IMR-90 (cell line): ENCODE measurements at regions not wholly inside any gene's neighbourhood (a gene's known extent, or its start where the extent isn't known, plus 50 kb on each side); places are given as distances from the start of the nearest gene placed in this dataset.
"Not testable (repeated sequence)": the region's sequence is repeated elsewhere in the genome, so short reads cannot be mapped to it uniquely, and the experiment has no call there.

Experiments
- ATAC-seq: fragments of 200-7000 bp; cut with Tn5 transposase; 2 replicates; pipeline ENCODE4 v1.9.1; 2020; ENCODE audit warnings: low read depth, mild to moderate bottlenecking, moderate library complexity
- BruUV-seq: library from RNA; stranded (reverse); fragments of 400-500 nt; replicated peaks from 2 replicates; lab custom pipeline; 2021; lab: Mats Ljungman, UMichigan
- CTCF ChIA-PET: fragments of 300-600 bp; formaldehyde crosslinking; extraction: SDS; loops from one replicate; lab custom pipeline; 2021; ENCODE audit warnings: antibody characterized with exemption; lab: Yijun Ruan, JAX
- POLR2A ChIA-PET: fragments of 300-600 bp; sonication (Branson Sonifier 250); formaldehyde crosslinking; loops from one replicate; lab custom pipeline; 2022; ENCODE audit warnings: antibody characterized with exemption; ENCODE audit not compliant: unreplicated experiment; lab: Charles Lee
- DNase-seq: peaks from one replicate; pipeline ENCODE4 v3.0.0; 2013
- H2AFZ ChIP-seq: replicated peaks from 2 replicates; pipeline ENCODE3; 2013; ENCODE audit warnings: low read length, mild to moderate bottlenecking; ENCODE audit not compliant: poor library complexity
- H2AK5ac ChIP-seq: 2 replicates; pipeline ENCODE4 v1.6.1; 2013; ENCODE audit warnings: low read depth, low read length, inconsistent platforms
- H2AK9ac ChIP-seq: replicated peaks from 2 replicates; pipeline ENCODE3; 2013; ENCODE audit warnings: mild to moderate bottlenecking, low read depth, low read length, moderate library complexity; ENCODE audit not compliant: poor library complexity
- H2BK120ac ChIP-seq: 2 replicates; pipeline ENCODE4 v1.6.1; 2013; ENCODE audit warnings: low read depth, low read length, inconsistent platforms
- H2BK15ac ChIP-seq: 3 replicates; pipeline ENCODE4 v1.6.1; 2013; ENCODE audit warnings: low read depth, low read length, inconsistent platforms
- H2BK20ac ChIP-seq: 2 replicates; pipeline ENCODE4 v1.6.1; 2013; ENCODE audit warnings: low read depth, mild to moderate bottlenecking, inconsistent platforms, low read length, moderate library complexity
- H2BK5ac ChIP-seq: 2 replicates; pipeline ENCODE4 v1.6.1; 2013; ENCODE audit warnings: mild to moderate bottlenecking, low read depth, low read length, inconsistent platforms; ENCODE audit not compliant: poor library complexity, severe bottlenecking
- H3K14ac ChIP-seq: replicated peaks from 2 replicates; pipeline ENCODE4 v1.6.1; 2013; ENCODE audit warnings: low read depth, low read length, inconsistent platforms
- H3K18ac ChIP-seq: 2 replicates; pipeline ENCODE4 v1.6.1; 2013; ENCODE audit warnings: low read depth, low read length, control low read depth
- H3K23ac ChIP-seq: 2 replicates; pipeline ENCODE4 v1.6.1; 2013; ENCODE audit warnings: low read depth, low read length, inconsistent platforms
- H3K27ac ChIP-seq: 2 replicates; pipeline ENCODE4 v1.5.1; 2013; ENCODE audit warnings: mild to moderate bottlenecking, control low read depth, low read length; ENCODE audit not compliant: insufficient read depth
- H3K27me3 ChIP-seq: 2 replicates; pipeline ENCODE4 v1.6.1; 2013; ENCODE audit warnings: low read length; ENCODE audit not compliant: control insufficient read depth, insufficient read depth
- H3K36me3 ChIP-seq: 2 replicates; pipeline ENCODE4 v1.6.1; 2013; ENCODE audit warnings: low read length, mixed read lengths; ENCODE audit not compliant: control insufficient read depth, insufficient read depth
- H3K4ac ChIP-seq: 2 replicates; pipeline ENCODE4 v1.6.1; 2013; ENCODE audit warnings: low read depth, low read length, inconsistent platforms
- H3K4me1 ChIP-seq: 2 replicates; pipeline ENCODE4 v1.6.1; 2013; ENCODE audit warnings: low read length, mixed read lengths; ENCODE audit not compliant: control insufficient read depth, insufficient read depth
- H3K4me2 ChIP-seq: 2 replicates; pipeline ENCODE4 v1.6.1; 2013; ENCODE audit warnings: low read depth, mild to moderate bottlenecking, control low read depth, low read length, moderate library complexity
- H3K4me3 ChIP-seq: 2 replicates; pipeline ENCODE4 v1.5.1; 2013; ENCODE audit warnings: low read depth, mild to moderate bottlenecking, control low read depth, low read length, moderate library complexity; ENCODE audit not compliant: insufficient read depth
- H3K56ac ChIP-seq: 2 replicates; pipeline ENCODE4 v1.6.1; 2013; ENCODE audit warnings: low read length, inconsistent platforms; ENCODE audit not compliant: insufficient read depth; ENCODE audit errors: extremely low read depth
- H3K79me1 ChIP-seq, 2 experiments: 2 replicates each; pipeline ENCODE4 v1.6.1; 2013; ENCODE audit warnings: low read length in 2 of 2, inconsistent platforms in 1 of 2, low read depth in 1 of 2
- H3K9ac ChIP-seq: 2 replicates; pipeline ENCODE4 v1.6.1; 2013; ENCODE audit warnings: low read depth, low read length, control low read depth
- H3K9me1 ChIP-seq: 2 replicates; pipeline ENCODE4 v1.6.1; 2013; ENCODE audit warnings: low read length, inconsistent platforms; ENCODE audit not compliant: insufficient read depth
- H3K9me3 ChIP-seq: 2 replicates; pipeline ENCODE4 v1.6.1; 2013; ENCODE audit warnings: low read length; ENCODE audit not compliant: control insufficient read depth, insufficient read depth
- H4K20me1 ChIP-seq: 2 replicates; pipeline ENCODE4 v1.6.1; 2013; ENCODE audit warnings: low read length, inconsistent platforms; ENCODE audit not compliant: insufficient read depth
- H4K5ac ChIP-seq: 2 replicates; pipeline ENCODE4 v1.6.1; 2013; ENCODE audit warnings: mild to moderate bottlenecking, low read depth, low read length, control low read depth
- H4K8ac ChIP-seq, 2 experiments: 2 replicates each; pipeline ENCODE4 v1.6.1; 2013; ENCODE audit warnings: low read depth in 2 of 2, low read length in 2 of 2, control low read depth in 1 of 2, inconsistent platforms in 1 of 2
- H4K91ac ChIP-seq: 2 replicates; pipeline ENCODE4 v1.6.1; 2013; ENCODE audit warnings: low read depth, low read length, inconsistent platforms; ENCODE audit not compliant: insufficient read depth
- FOS ChIP-seq: fragments of 150-350 bp; IDR thresholded peaks from 2 replicates; pipeline ENCODE4 v1.6.1; 2016; ENCODE audit warnings: low read depth, low read length
- WGBS, 2 experiments: methylation state at CpG; one replicate each; pipeline versions ENCODE4 v1.1.5 to v1.1.7; 2013; ENCODE audit warnings: missing lambda C conversion rate in 2 of 2; ENCODE audit not compliant: insufficient read length in 1 of 2; ENCODE audit errors: extremely low coverage in 2 of 2; 5-methylcytosine and 5-hydroxymethylcytosine counted together
- dilution Hi-C: fragments of 300-500 bp; cut with HindIII; formaldehyde crosslinking; loops from one replicate; pipeline ENCODE4 v1.14.3; 2018; ENCODE audit warnings: low sequenced_read_pairs; ENCODE audit not compliant: unreplicated experiment
- in situ Hi-C: fragments of 300-500 bp; cut with MboI; formaldehyde crosslinking; loops from 3 replicates; pipeline ENCODE4 v1.14.3; 2019; ENCODE audit warnings: low sequenced_read_pairs, inconsistent platforms, mixed read lengths
- intact Hi-C: fragments of 100-400 bp; cut with micrococcal nuclease; formaldehyde crosslinking; loops from 2 replicates; pipeline ENCODE4 v1.10.0; 2022

DNA sequence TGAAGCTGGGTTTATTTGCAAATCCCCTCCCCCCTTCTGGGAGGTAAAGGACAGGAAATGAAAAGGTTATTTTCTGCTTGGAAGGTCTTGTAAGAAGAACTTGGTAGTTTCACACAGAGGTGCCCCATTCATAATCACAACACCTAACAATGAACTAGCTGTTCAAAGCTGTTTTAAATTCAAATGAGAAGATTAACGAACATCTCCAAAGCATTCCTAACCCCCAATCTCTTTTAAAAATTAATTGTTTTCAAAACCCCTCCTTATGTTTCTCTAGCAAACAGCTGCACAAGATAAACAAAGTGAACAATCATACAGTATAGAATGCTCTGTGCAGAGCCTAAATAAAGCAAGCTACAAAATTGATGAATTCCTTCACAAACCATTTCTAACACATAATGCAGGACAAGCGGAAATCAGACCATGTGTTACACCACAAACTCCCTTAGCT lies 271.4 kb downstream of the SATB2 start:
- H2AFZ ChIP-seq, result no peak overlapping the region
- dilution Hi-C loops, result no loop called here
- no peak overlapping the region for H3K9ac ChIP-seq
- no peak overlapping the region for H2BK20ac ChIP-seq
- no peak overlapping the region for H3K27ac ChIP-seq
- H2AK5ac ChIP-seq, result no peak overlapping the region
- H4K20me1 ChIP-seq, result no peaks in the 10 kb centered on the region
- DNase-seq (no peak), ATAC-seq (no peak)
- no peaks in the 10 kb centered on the region for H3K4me1 ChIP-seq
- H4K8ac ChIP-seq, result no peak overlapping the region
- no peak overlapping the region for H2BK120ac ChIP-seq
- H4K5ac ChIP-seq, result no peak overlapping the region
- no peak for TF ChIP-seq FOS
- no peak overlapping the region for H2BK15ac ChIP-seq
- H3K27me3 ChIP-seq, result no peaks in the 10 kb centered on the region
- H3K9me1 ChIP-seq, result no peaks in the 10 kb centered on the region
- ChIA-PET POLR2A (no interaction called here), CTCF (no interaction called here)
- no peak overlapping the region for H3K4me3 ChIP-seq
- no CpG with 5 or more reads among the region's 2 CpGs for WGBS, 2 experiments
- no peak overlapping the region for H2AK9ac ChIP-seq
- H2BK5ac ChIP-seq, result no peak overlapping the region
- no peaks in the 10 kb centered on the region for H3K36me3 ChIP-seq
- H3K18ac ChIP-seq, result no peak overlapping the region
- in situ Hi-C loops, result no loop called here
- H4K91ac ChIP-seq, result no peak overlapping the region
- no peaks in the 10 kb centered on the region for H3K79me1 ChIP-seq
- BruUV-seq, result no TSS peak
- no peak overlapping the region for H3K4me2 ChIP-seq
- H3K9me3 ChIP-seq, result no peaks in the 10 kb centered on the region
- H3K56ac ChIP-seq, result no peak overlapping the region
- intact Hi-C loops, result no loop called here
- H3K14ac ChIP-seq, result no peak overlapping the region
- H3K4ac ChIP-seq, result no peak overlapping the region
- no peak overlapping the region for H3K23ac ChIP-seq

DNA sequence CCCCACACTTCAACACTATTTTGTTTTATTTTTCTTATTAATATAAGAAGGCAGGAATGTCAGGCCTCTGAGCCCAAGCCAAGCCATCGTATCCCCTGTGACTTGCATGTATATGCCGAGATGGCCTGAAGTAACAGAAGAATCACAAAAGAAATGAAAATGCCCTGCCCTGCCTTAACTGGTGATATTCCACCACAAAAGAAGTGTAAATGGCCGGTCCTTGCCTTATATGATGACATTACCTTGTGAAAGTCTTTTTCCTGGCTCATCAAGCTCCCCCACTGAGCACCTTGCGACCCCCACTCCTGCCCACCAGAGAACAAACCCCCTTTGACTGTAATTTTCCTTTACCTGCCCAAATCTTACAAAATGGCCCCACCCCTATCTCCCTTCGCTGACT lies 272.6 kb downstream of the SATB2 start:
- not testable (repeated sequence) for H4K20me1 ChIP-seq

More for the DNA sequence above, 272.6 kb downstream of the SATB2 start:
- H3K4me3 ChIP-seq, ATAC-seq, H2AFZ ChIP-seq, CTCF ChIA-PET, H4K91ac ChIP-seq, H3K4me2 ChIP-seq, H4K5ac ChIP-seq, H2BK20ac ChIP-seq, dilution Hi-C loops, BruUV-seq, H3K79me1 ChIP-seq, H3K4me1 ChIP-seq, POLR2A ChIA-PET, H3K9me3 ChIP-seq, H3K36me3 ChIP-seq, H2AK9ac ChIP-seq, H2AK5ac ChIP-seq, H3K27ac ChIP-seq, H3K18ac ChIP-seq, in situ Hi-C loops, intact Hi-C loops, H2BK120ac ChIP-seq, H4K8ac ChIP-seq, H3K56ac ChIP-seq, H2BK15ac ChIP-seq, H2BK5ac ChIP-seq, H3K9me1 ChIP-seq, DNase-seq, H3K14ac ChIP-seq, H3K4ac ChIP-seq, H3K27me3 ChIP-seq, H3K9ac ChIP-seq, H3K23ac ChIP-seq: not testable (repeated sequence)
- no CpG with 5 or more reads among the region's 5 CpGs for WGBS, 2 experiments
